ENCODE measurements at regions not wholly inside any gene's neighbourhood (a gene's known extent, or its start where the extent isn't known, plus 50 kb on each side); places are given as distances from the start of the nearest gene placed in this dataset.

DNA sequence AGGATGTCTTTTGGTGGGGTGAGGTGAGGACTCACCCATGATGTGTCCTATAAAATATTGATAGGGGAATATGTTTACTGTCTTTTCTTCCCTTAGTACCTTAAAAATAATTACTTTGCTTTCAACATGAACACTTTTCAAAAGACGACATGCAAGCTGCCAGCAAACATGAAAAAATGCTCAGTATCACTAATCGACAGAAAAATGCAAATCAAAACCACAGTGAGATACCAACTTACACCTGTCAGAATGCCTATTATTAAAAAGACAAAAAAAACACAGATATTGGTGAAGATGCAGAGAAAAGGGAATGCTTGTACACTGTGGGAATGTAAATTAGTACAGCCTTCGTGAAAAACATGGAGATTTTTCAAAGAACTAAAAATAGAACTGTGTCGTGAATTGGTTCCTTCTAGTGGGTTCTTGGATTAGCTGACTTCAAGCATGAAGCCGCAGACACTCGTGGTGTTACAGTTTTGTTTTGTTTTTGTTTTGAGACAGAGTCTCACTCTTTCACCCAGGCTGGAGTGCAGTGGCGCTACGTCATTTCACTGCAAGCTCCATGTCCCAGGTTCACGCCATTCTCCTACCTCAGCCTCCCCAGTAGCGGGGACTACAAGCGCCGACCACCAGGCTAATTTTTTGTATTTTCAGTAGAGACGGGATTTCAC lies 160.9 kb downstream of the FGF9 start:
- TF ChIP-seq EZH2 (IDR thresholded peaks at IDR 0.05; ENCODE audit: insufficient read depth, low read length): no peak
- TF ChIP-seq, protein P1, sequence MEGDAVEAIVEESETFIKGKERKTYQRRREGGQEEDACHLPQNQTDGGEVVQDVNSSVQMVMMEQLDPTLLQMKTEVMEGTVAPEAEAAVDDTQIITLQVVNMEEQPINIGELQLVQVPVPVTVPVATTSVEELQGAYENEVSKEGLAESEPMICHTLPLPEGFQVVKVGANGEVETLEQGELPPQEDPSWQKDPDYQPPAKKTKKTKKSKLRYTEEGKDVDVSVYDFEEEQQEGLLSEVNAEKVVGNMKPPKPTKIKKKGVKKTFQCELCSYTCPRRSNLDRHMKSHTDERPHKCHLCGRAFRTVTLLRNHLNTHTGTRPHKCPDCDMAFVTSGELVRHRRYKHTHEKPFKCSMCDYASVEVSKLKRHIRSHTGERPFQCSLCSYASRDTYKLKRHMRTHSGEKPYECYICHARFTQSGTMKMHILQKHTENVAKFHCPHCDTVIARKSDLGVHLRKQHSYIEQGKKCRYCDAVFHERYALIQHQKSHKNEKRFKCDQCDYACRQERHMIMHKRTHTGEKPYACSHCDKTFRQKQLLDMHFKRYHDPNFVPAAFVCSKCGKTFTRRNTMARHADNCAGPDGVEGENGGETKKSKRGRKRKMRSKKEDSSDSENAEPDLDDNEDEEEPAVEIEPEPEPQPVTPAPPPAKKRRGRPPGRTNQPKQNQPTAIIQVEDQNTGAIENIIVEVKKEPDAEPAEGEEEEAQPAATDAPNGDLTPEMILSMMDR (IDR thresholded peaks at IDR 0.05; ENCODE audit: insufficient read depth, low read depth, low read length): no peak
